Activated naive CD8-positive, alpha-beta T cell treated with anti-CD3 and anti-CD28 coated beads for 36 hours (primary cell): ENCODE measurements at regions not wholly inside any gene's neighbourhood (a gene's known extent, or its start where the extent isn't known, plus 50 kb on each side); places are given as distances from the start of the nearest gene placed in this dataset.
"Not testable (repeated sequence)": the region's sequence is repeated elsewhere in the genome, so short reads cannot be mapped to it uniquely, and the experiment has no call there.

Experiments
- DNase-seq: peaks from one replicate; pipeline ENCODE4 v3.0.0; 2021
- H3K27ac Mint-ChIP-seq: one replicate; pipeline ENCODE4 v1.8.0; 2022; ENCODE audit warnings: mild to moderate bottlenecking, moderate library complexity, mixed read lengths
- H3K27me3 Mint-ChIP-seq: one replicate; pipeline ENCODE4 v1.8.0; 2022; ENCODE audit warnings: mild to moderate bottlenecking, mixed read lengths
- H3K36me3 Mint-ChIP-seq: one replicate; pipeline ENCODE4 v1.8.0; 2021; ENCODE audit warnings: mild to moderate bottlenecking, mixed read lengths
- H3K4me1 Mint-ChIP-seq: one replicate; pipeline ENCODE4 v1.8.0; 2021; ENCODE audit warnings: mixed read lengths
- H3K4me3 Mint-ChIP-seq: one replicate; pipeline ENCODE4 v1.8.0; 2022; ENCODE audit warnings: mild to moderate bottlenecking, moderate library complexity, mixed read lengths
- H3K9me3 Mint-ChIP-seq: one replicate; pipeline ENCODE4 v1.8.0; 2022; ENCODE audit warnings: mixed read lengths

- DNase-seq: no peak
- Mint-ChIP-seq H3K27ac (no peak overlapping the region), H3K4me1 (no peaks in the 10 kb centered on the region), H3K9me3 (peaks cover 10% of the 10 kb centered on the region), H3K36me3 (no peaks in the 10 kb centered on the region), H3K4me3 (no peak overlapping the region), H3K27me3 (peaks cover 56% of the 10 kb centered on the region)
These were observed 171.1 kb downstream of the SOD2 start for GRCh38 chr6:159521962-159522361.

GRCh38 chr6:159520002-159520401 lies 173.0 kb downstream of the SOD2 start:
- H3K4me3 Mint-ChIP-seq: no peak overlapping the region
- no peak overlapping the region for H3K27ac Mint-ChIP-seq
- no peak for DNase-seq
- peaks cover 40% of the 10 kb centered on the region for H3K27me3 Mint-ChIP-seq
- no peaks in the 10 kb centered on the region for H3K4me1 Mint-ChIP-seq
- peaks cover 1% of the 10 kb centered on the region for H3K36me3 Mint-ChIP-seq
- peaks cover 22% of the 10 kb centered on the region for H3K9me3 Mint-ChIP-seq

GRCh38 chr6:159515811-159516210 lies 177.2 kb downstream of the SOD2 start:
- not testable (repeated sequence) for H3K36me3 Mint-ChIP-seq, H3K4me1 Mint-ChIP-seq, DNase-seq, H3K4me3 Mint-ChIP-seq, H3K27ac Mint-ChIP-seq
- H3K9me3 Mint-ChIP-seq: peaks cover 22% of the 10 kb centered on the region
- peaks cover 19% of the 10 kb centered on the region for H3K27me3 Mint-ChIP-seq

- Mint-ChIP-seq H3K27me3 (peaks cover 14% of the 10 kb centered on the region), H3K27ac (no peak overlapping the region), H3K4me1 (no peaks in the 10 kb centered on the region), H3K4me3 (no peak overlapping the region), H3K9me3 (peaks cover 22% of the 10 kb centered on the region), H3K36me3 (peaks cover 1% of the 10 kb centered on the region)
- DNase-seq: no peak
These were observed 179.1 kb downstream of the SOD2 start for GRCh38 chr6:159513914-159514313.

- no peak for DNase-seq
- Mint-ChIP-seq H3K9me3 (peaks cover 22% of the 10 kb centered on the region), H3K36me3 (peaks cover 1% of the 10 kb centered on the region), H3K4me1 (no peaks in the 10 kb centered on the region), H3K27ac (no peak overlapping the region), H3K27me3 (peaks cover 9% of the 10 kb centered on the region), H3K4me3 (no peak overlapping the region)
These were observed 179.8 kb downstream of the SOD2 start for GRCh38 chr6:159513074-159513720.

GRCh38 chr6:159512571-159512970 lies 180.5 kb downstream of the SOD2 start:
- H3K9me3 Mint-ChIP-seq: peaks cover 18% of the 10 kb centered on the region
- no peak overlapping the region for H3K27ac Mint-ChIP-seq
- no peaks in the 10 kb centered on the region for H3K4me1 Mint-ChIP-seq
- no peak for DNase-seq
- peaks cover 4% of the 10 kb centered on the region for H3K27me3 Mint-ChIP-seq
- H3K4me3 Mint-ChIP-seq: no peak overlapping the region
- peaks cover 1% of the 10 kb centered on the region for H3K36me3 Mint-ChIP-seq

GRCh38 chr6:159512104-159512503 lies 180.9 kb downstream of the SOD2 start:
- peaks cover 1% of the 10 kb centered on the region for H3K36me3 Mint-ChIP-seq
- no peaks in the 10 kb centered on the region for H3K4me1 Mint-ChIP-seq
- DNase-seq: no peak
- H3K9me3 Mint-ChIP-seq: peaks cover 13% of the 10 kb centered on the region
- H3K27ac Mint-ChIP-seq: no peak overlapping the region
- H3K27me3 Mint-ChIP-seq: peaks cover 4% of the 10 kb centered on the region
- no peak overlapping the region for H3K4me3 Mint-ChIP-seq

- Mint-ChIP-seq H3K36me3 (no peaks in the 10 kb centered on the region), H3K4me1 (no peaks in the 10 kb centered on the region), H3K9me3 (no peaks in the 10 kb centered on the region), H3K4me3 (no peak overlapping the region), H3K27ac (no peak overlapping the region), H3K27me3 (peaks cover 4% of the 10 kb centered on the region)
- DNase-seq: no peak
These were observed 182.9 kb downstream of the SOD2 start for GRCh38 chr6:159510141-159510540.

GRCh38 chr6:159508931-159509330 lies 184.1 kb downstream of the SOD2 start:
- Mint-ChIP-seq H3K4me3 (no peak overlapping the region), H3K4me1 (no peaks in the 10 kb centered on the region), H3K9me3 (no peaks in the 10 kb centered on the region), H3K27me3 (peaks cover 4% of the 10 kb centered on the region), H3K36me3 (no peaks in the 10 kb centered on the region), H3K27ac (no peak overlapping the region)
- DNase-seq: no peak

- H3K27ac Mint-ChIP-seq: no peak overlapping the region
- H3K36me3 Mint-ChIP-seq: no peaks in the 10 kb centered on the region
- H3K4me3 Mint-ChIP-seq: no peak overlapping the region
- no peaks in the 10 kb centered on the region for H3K9me3 Mint-ChIP-seq
- no peaks in the 10 kb centered on the region for H3K4me1 Mint-ChIP-seq
- peaks cover 8% of the 10 kb centered on the region for H3K27me3 Mint-ChIP-seq
- DNase-seq: no peak
These were observed 187.0 kb downstream of the SOD2 start for GRCh38 chr6:159506048-159506447.

GRCh38 chr6:159505140-159505922 lies 187.7 kb downstream of the SOD2 start:
- Mint-ChIP-seq H3K4me3 (no peak overlapping the region), H3K9me3 (no peaks in the 10 kb centered on the region), H3K36me3 (no peaks in the 10 kb centered on the region), H3K4me1 (no peaks in the 10 kb centered on the region), H3K27ac (no peak overlapping the region), H3K27me3 (peaks cover 8% of the 10 kb centered on the region)
- DNase-seq: no peak

- Mint-ChIP-seq H3K27ac (no peak overlapping the region), H3K9me3 (peaks cover 7% of the 10 kb centered on the region), H3K27me3 (peaks cover 15% of the 10 kb centered on the region), H3K4me1 (no peaks in the 10 kb centered on the region), H3K4me3 (no peak overlapping the region), H3K36me3 (no peaks in the 10 kb centered on the region)
- no peak for DNase-seq
These were observed 191.5 kb downstream of the SOD2 start for GRCh38 chr6:159501558-159501957.

- DNase-seq: no peak
- H3K4me1 Mint-ChIP-seq: no peaks in the 10 kb centered on the region
- H3K9me3 Mint-ChIP-seq: peaks cover 7% of the 10 kb centered on the region
- no peaks in the 10 kb centered on the region for H3K36me3 Mint-ChIP-seq
- no peak overlapping the region for H3K27ac Mint-ChIP-seq
- H3K27me3 Mint-ChIP-seq: peaks cover 29% of the 10 kb centered on the region
- no peak overlapping the region for H3K4me3 Mint-ChIP-seq
These were observed 194.0 kb downstream of the SOD2 start for GRCh38 chr6:159499034-159499433.

GRCh38 chr6:159494586-159494972 lies 198.5 kb downstream of the SOD2 start:
- H3K9me3 Mint-ChIP-seq: peaks cover 6% of the 10 kb centered on the region
- no peak for DNase-seq
- H3K4me1 Mint-ChIP-seq: no peaks in the 10 kb centered on the region
- H3K27ac Mint-ChIP-seq: no peak overlapping the region
- H3K4me3 Mint-ChIP-seq: no peak overlapping the region
- no peaks in the 10 kb centered on the region for H3K36me3 Mint-ChIP-seq
- peaks cover 32% of the 10 kb centered on the region for H3K27me3 Mint-ChIP-seq

GRCh38 chr6:159493898-159494585 lies 199.0 kb downstream of the SOD2 start:
- Mint-ChIP-seq H3K9me3 (peaks cover 6% of the 10 kb centered on the region), H3K27ac (no peak overlapping the region), H3K27me3 (peaks cover 32% of the 10 kb centered on the region), H3K4me1 (no peaks in the 10 kb centered on the region), H3K36me3 (no peaks in the 10 kb centered on the region), H3K4me3 (no peak overlapping the region)
- DNase-seq: no peak
